ENCODE measurements at regions not wholly inside any gene's neighbourhood (a gene's known extent, or its start where the extent isn't known, plus 50 kb on each side); places are given as distances from the start of the nearest gene placed in this dataset.

GRCh38 chr4:140311257-140311835 lies 62.1 kb upstream of the SCOC start:
- Histone ChIP-seq H3K4me1 (peaks cover 9% of the 10 kb centered on the region), H3K4me3 (no peak overlapping the region), H3K36me3 (no peaks in the 10 kb centered on the region), H3K27ac (no peak overlapping the region), H3K9me3 (no peaks in the 10 kb centered on the region), H3K27me3 (no peaks in the 10 kb centered on the region)
- DNase-seq (ENCODE audit: extremely low spot score in 2 of 2), result no peak
- intact Hi-C loops (cut with DNase I), result no loop called here
- TF ChIP-seq, protein P1, sequence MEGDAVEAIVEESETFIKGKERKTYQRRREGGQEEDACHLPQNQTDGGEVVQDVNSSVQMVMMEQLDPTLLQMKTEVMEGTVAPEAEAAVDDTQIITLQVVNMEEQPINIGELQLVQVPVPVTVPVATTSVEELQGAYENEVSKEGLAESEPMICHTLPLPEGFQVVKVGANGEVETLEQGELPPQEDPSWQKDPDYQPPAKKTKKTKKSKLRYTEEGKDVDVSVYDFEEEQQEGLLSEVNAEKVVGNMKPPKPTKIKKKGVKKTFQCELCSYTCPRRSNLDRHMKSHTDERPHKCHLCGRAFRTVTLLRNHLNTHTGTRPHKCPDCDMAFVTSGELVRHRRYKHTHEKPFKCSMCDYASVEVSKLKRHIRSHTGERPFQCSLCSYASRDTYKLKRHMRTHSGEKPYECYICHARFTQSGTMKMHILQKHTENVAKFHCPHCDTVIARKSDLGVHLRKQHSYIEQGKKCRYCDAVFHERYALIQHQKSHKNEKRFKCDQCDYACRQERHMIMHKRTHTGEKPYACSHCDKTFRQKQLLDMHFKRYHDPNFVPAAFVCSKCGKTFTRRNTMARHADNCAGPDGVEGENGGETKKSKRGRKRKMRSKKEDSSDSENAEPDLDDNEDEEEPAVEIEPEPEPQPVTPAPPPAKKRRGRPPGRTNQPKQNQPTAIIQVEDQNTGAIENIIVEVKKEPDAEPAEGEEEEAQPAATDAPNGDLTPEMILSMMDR (IDR thresholded peaks at IDR 0.05), result no peak
- TF ChIP-seq POLR2A (IDR thresholded peaks at IDR 0.05) (no peak), POLR2AphosphoS5 (IDR thresholded peaks at IDR 0.05; ENCODE audit: insufficient read depth in 1 of 2, low read depth in 1 of 2) (no peak)

DNA sequence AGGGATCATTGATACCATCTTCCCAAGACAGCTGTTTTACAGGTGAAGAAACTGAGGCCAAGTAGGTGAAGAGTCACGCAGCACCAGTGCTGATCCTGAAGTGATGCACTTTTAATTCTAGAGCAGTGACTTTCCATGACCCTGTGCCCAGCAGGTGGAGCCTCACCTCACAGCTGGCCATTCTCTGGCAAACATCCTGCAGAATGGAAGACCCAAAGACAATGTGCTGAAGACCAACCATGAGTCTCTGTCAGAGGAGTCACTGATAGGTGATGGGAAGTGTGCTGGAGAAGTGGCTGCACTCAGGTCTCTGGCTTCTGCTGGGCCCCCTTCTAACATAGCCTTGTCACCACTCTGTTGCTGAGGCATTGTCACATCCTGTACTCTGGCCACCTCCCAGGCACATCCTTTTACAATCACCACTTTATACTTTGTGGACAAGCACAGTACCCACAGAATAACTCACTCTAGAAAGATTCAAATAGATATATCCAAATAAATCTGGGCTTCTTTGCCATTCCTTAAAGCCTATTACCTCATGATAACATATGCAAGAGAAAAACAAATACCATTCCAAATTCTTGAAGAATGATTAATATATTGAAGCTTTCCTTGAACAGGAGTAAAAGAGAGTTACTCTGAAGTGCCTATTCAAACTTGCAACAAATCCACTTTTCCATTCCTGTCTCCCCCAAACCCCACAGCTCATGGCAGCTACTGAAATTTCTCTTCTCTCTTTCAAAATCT lies 64.1 kb upstream of the SCOC start:
- peak in 1 of 2 donors; percentile 58 for DNase-seq (ENCODE audit: extremely low spot score in 2 of 2)
- Histone ChIP-seq H3K9me3 (no peaks in the 10 kb centered on the region), H3K36me3 (no peaks in the 10 kb centered on the region), H3K27ac (peak overlapping the region; percentile 50), H3K27me3 (no peaks in the 10 kb centered on the region), H3K4me1 (peaks cover 9% of the 10 kb centered on the region), H3K4me3 (no peak overlapping the region)
- intact Hi-C loops (cut with DNase I), result no loop called here
- no peak for TF ChIP-seq POLR2AphosphoS5 (IDR thresholded peaks at IDR 0.05; ENCODE audit: insufficient read depth in 1 of 2, low read depth in 1 of 2)
- TF ChIP-seq, protein P1 (IDR thresholded peaks at IDR 0.05), result no peak
- no peak for TF ChIP-seq POLR2A (IDR thresholded peaks at IDR 0.05)

DNA sequence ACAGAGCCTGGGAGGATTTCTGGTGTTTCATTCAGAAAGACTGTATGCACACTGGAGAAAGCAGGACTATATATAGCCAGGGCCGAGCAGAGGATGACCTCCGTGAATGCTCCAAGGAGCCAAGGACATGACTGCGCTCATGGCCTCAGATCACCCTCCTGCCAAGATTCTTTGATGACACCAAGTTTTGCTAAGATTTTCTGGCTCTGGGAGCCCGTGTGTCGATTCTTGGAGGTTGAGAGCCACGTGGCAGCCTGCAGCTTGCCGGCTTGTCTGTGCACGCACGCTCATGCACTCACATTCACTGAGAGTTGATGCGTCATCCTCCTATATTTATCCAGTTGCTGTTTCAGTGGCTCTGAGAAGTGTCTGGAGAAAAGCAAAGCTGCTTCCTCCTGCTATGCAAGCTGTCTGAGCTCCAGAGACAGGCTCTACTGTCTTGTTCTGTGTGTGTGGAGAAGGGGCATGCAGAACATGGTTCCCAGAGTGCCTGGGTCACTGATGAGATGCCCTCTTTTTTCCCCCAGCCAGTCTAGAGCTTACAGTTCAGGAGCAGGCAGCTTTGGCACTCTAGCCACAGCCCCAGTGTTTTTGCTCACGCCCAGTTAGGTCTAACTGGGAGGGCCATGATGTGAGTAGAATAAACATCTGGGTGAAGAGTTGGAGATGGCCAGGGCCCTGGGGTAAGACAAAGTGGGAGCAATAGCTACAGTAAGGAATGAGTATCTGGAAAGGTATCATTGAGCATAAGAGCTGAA lies 64.9 kb upstream of the SCOC start:
- H3K4me3 ChIP-seq, result no peak overlapping the region
- no peaks in the 10 kb centered on the region for H3K36me3 ChIP-seq
- H3K9me3 ChIP-seq, result no peaks in the 10 kb centered on the region
- peak overlapping the region; percentile 50 for H3K27ac ChIP-seq
- intact Hi-C loops (cut with DNase I), result no loop called here
- DNase-seq (ENCODE audit: extremely low spot score in 2 of 2), result peak in 1 of 2 donors; percentile 70
- no peaks in the 10 kb centered on the region for H3K27me3 ChIP-seq
- TF ChIP-seq, protein P1 (IDR thresholded peaks at IDR 0.05), result no peak
- peak; percentile 64 to 85 for TF ChIP-seq POLR2AphosphoS5 (IDR thresholded peaks at IDR 0.05; ENCODE audit: insufficient read depth in 1 of 2, low read depth in 1 of 2)
- peaks cover 9% of the 10 kb centered on the region for H3K4me1 ChIP-seq

DNA sequence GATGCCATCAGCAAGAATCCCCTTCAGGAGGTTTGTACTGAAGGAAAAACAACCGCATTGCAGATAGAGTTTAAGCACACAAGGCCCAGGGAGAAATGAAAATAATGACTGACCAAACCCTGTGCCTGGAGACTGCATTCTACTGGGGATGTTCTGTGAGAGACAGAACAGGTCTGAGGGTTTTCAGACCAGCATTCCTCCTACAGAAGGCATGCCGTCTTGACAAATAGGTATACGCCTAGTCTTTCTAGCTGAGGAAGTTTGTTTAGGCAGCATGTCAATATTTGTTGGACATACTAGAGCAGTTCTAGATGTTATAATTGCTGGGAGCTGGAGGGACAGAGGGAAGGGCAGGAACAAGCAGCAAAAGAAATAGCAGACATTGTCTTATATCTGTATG lies 68.4 kb upstream of the SCOC start:
- TF ChIP-seq, protein P1 (IDR thresholded peaks at IDR 0.05), result no peak
- TF ChIP-seq POLR2AphosphoS5 (IDR thresholded peaks at IDR 0.05; ENCODE audit: insufficient read depth in 1 of 2, low read depth in 1 of 2) (no peak), POLR2A (IDR thresholded peaks at IDR 0.05) (no peak)

More for the DNA sequence above, 68.4 kb upstream of the SCOC start:
- Histone ChIP-seq H3K27ac (no peak overlapping the region), H3K4me1 (peaks cover 9% of the 10 kb centered on the region), H3K4me3 (no peak overlapping the region), H3K9me3 (no peaks in the 10 kb centered on the region), H3K27me3 (no peaks in the 10 kb centered on the region), H3K36me3 (no peaks in the 10 kb centered on the region)
- intact Hi-C loops (cut with DNase I), result no loop called here
- peak in 1 of 2 donors; percentile 60 for DNase-seq (ENCODE audit: extremely low spot score in 2 of 2)

All from vagina (tissue), 2 donors.